ENCODE measurements at regions not wholly inside any gene's neighbourhood (a gene's known extent, or its start where the extent isn't known, plus 50 kb on each side); places are given as distances from the start of the nearest gene placed in this dataset.
A peak's percentile ranks its signal among the peaks of the same experiment; 100 is the strongest.
"Not testable (repeated sequence)": the region's sequence is repeated elsewhere in the genome, so short reads cannot be mapped to it uniquely, and the experiment has no call there.

GRCh38 chr2:105478670-105479069 lies 79.8 kb upstream of the FHL2 start:
- peaks cover 16% of the 10 kb centered on the region for H3K27me3 Mint-ChIP-seq
- H3K36me3 Mint-ChIP-seq (ENCODE audit: low read depth): no peaks in the 10 kb centered on the region
- intact Hi-C loops (cut with micrococcal nuclease): no loop called here
- no peak overlapping the region for H3K27ac Mint-ChIP-seq
- no peaks in the 10 kb centered on the region for H3K9me3 Mint-ChIP-seq
- DNase-seq: no peak
- H3K4me3 Mint-ChIP-seq: no peak overlapping the region
- H3K4me1 Mint-ChIP-seq: no peaks in the 10 kb centered on the region

DNA sequence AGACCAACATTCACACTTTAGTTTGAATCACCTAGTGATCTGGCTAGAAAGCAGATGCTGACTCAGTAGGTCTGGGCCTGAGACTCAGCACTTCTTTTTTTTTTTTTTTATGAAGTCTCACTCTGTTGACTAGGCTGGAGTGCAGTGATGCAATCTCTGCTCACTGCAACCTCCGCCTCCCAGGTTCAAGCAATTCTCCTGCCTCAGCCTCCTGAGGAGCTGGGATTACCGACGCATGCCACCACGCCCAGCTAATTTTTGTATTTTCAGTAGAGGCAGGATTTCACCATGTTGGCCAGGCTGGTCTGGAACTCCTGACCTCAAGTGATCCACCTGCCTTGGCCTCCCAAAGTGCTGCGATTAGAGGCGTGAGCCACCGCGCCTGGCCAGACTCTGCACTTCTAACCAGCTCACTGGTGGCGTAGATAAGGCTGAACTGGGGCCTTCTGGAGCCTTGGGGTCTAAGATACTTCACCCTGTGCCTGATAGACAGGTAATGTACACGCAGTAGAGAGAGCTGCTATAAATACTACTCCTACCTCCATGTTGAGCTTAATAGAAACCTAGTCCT lies 78.3 kb upstream of the FHL2 start:
- H3K4me1 Mint-ChIP-seq; DNase-seq; H3K9me3 Mint-ChIP-seq; H3K27ac Mint-ChIP-seq; intact Hi-C loops (cut with micrococcal nuclease); H3K4me3 Mint-ChIP-seq; H3K36me3 Mint-ChIP-seq (ENCODE audit: low read depth): not testable (repeated sequence)
- peaks cover 18% of the 10 kb centered on the region for H3K27me3 Mint-ChIP-seq

- intact Hi-C loops (cut with micrococcal nuclease): no loop called here
- Mint-ChIP-seq H3K4me3 (no peak overlapping the region), H3K27ac (no peak overlapping the region), H3K4me1 (peaks cover 5% of the 10 kb centered on the region), H3K36me3 (ENCODE audit: low read depth) (no peaks in the 10 kb centered on the region), H3K27me3 (peaks cover 12% of the 10 kb centered on the region), H3K9me3 (no peaks in the 10 kb centered on the region)
- DNase-seq: no peak
Measured at GRCh38 chr2:105473011-105473410, 74.2 kb upstream of the FHL2 start.

GRCh38 chr2:105470979-105471378 lies 72.1 kb upstream of the FHL2 start:
- no peaks in the 10 kb centered on the region for H3K9me3 Mint-ChIP-seq
- no peak overlapping the region for H3K27ac Mint-ChIP-seq
- peaks cover 12% of the 10 kb centered on the region for H3K27me3 Mint-ChIP-seq
- peaks cover 5% of the 10 kb centered on the region for H3K4me1 Mint-ChIP-seq
- no peak overlapping the region for H3K4me3 Mint-ChIP-seq
- H3K36me3 Mint-ChIP-seq (ENCODE audit: low read depth): no peaks in the 10 kb centered on the region
- intact Hi-C loops (cut with micrococcal nuclease): no loop called here
- no peak for DNase-seq

DNA sequence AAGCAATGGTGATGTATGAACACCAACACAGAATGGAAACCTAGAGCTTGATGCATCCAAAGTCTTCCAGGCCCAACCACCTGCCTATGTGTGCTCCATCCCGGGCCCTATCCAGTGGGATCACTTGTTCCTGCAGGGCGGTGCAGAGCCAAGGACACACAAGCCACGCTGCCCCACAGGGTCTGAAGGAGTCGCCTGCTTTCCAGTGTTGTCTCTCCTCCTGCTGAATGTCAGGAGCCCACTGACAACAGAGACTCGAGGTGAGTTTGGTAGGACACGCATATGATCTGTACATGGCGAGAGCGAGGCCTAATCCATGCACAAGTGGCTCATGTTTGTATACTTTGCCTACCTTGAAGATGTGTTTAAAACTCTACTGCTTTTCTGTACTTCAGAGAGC lies 70.9 kb upstream of the FHL2 start:
- intact Hi-C loops (cut with micrococcal nuclease): no loop called here
- Mint-ChIP-seq H3K4me3 (no peak overlapping the region), H3K9me3 (no peaks in the 10 kb centered on the region), H3K27ac (no peak overlapping the region), H3K27me3 (peaks cover 12% of the 10 kb centered on the region), H3K36me3 (ENCODE audit: low read depth) (no peaks in the 10 kb centered on the region), H3K4me1 (peaks cover 5% of the 10 kb centered on the region)
- DNase-seq: no peak

GRCh38 chr2:105468582-105469042 lies 69.8 kb upstream of the FHL2 start:
- no peak overlapping the region for H3K27ac Mint-ChIP-seq
- H3K4me1 Mint-ChIP-seq: peaks cover 5% of the 10 kb centered on the region
- H3K4me3 Mint-ChIP-seq: peak overlapping the region; percentile 53
- intact Hi-C loops (cut with micrococcal nuclease): no loop called here
- H3K27me3 Mint-ChIP-seq: peaks cover 8% of the 10 kb centered on the region
- H3K36me3 Mint-ChIP-seq (ENCODE audit: low read depth): no peaks in the 10 kb centered on the region
- H3K9me3 Mint-ChIP-seq: no peaks in the 10 kb centered on the region
- DNase-seq: no peak

GRCh38 chr2:105464325-105464724 lies 65.5 kb upstream of the FHL2 start:
- H3K27me3 Mint-ChIP-seq: no peaks in the 10 kb centered on the region
- H3K4me3 Mint-ChIP-seq: no peak overlapping the region
- no peaks in the 10 kb centered on the region for H3K9me3 Mint-ChIP-seq
- intact Hi-C loops (cut with micrococcal nuclease): no loop called here
- no peak overlapping the region for H3K27ac Mint-ChIP-seq
- H3K4me1 Mint-ChIP-seq: peaks cover 5% of the 10 kb centered on the region
- no peak for DNase-seq
- no peaks in the 10 kb centered on the region for H3K36me3 Mint-ChIP-seq (ENCODE audit: low read depth)

GRCh38 chr2:105460048-105460732 lies 61.3 kb upstream of the FHL2 start:
- Mint-ChIP-seq H3K4me1 (no peaks in the 10 kb centered on the region), H3K9me3 (no peaks in the 10 kb centered on the region), H3K27ac (no peak overlapping the region), H3K4me3 (no peak overlapping the region), H3K27me3 (peaks cover 2% of the 10 kb centered on the region), H3K36me3 (ENCODE audit: low read depth) (no peaks in the 10 kb centered on the region)
- no peak for DNase-seq
- intact Hi-C loops (cut with micrococcal nuclease): no loop called here

DNA sequence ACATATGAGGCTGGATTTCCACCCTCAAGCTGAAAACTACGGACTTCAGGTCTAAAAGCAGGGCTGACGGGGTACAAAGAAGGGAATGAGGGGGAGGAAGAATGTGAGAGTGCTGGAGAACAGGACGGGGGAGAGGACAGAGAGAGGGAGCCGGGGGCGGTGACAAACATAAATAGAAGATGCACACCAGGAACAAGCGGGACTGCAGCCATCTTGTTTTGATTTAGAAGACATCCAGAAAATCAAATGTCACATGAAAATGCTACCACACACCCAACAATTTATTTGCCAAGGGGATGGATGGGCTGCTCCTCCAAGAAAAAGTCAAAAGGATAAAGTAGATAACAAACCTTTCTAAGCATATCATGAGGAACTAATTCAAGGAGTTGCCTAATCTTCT lies 59.2 kb upstream of the FHL2 start:
- H3K4me3 Mint-ChIP-seq: no peak overlapping the region
- intact Hi-C loops (cut with micrococcal nuclease): no loop called here
- H3K27me3 Mint-ChIP-seq: peaks cover 4% of the 10 kb centered on the region
- H3K4me1 Mint-ChIP-seq: no peaks in the 10 kb centered on the region
- no peaks in the 10 kb centered on the region for H3K9me3 Mint-ChIP-seq
- no peaks in the 10 kb centered on the region for H3K36me3 Mint-ChIP-seq (ENCODE audit: low read depth)
- H3K27ac Mint-ChIP-seq: no peak overlapping the region
- DNase-seq: no peak

- no peaks in the 10 kb centered on the region for H3K9me3 Mint-ChIP-seq
- H3K27ac Mint-ChIP-seq: no peak overlapping the region
- peaks cover 4% of the 10 kb centered on the region for H3K27me3 Mint-ChIP-seq
- intact Hi-C loops (cut with micrococcal nuclease): no loop called here
- no peak for DNase-seq
- no peak overlapping the region for H3K4me3 Mint-ChIP-seq
- no peaks in the 10 kb centered on the region for H3K4me1 Mint-ChIP-seq
- no peaks in the 10 kb centered on the region for H3K36me3 Mint-ChIP-seq (ENCODE audit: low read depth)
Measured at GRCh38 chr2:105455488-105456003, 56.7 kb upstream of the FHL2 start.

DNA sequence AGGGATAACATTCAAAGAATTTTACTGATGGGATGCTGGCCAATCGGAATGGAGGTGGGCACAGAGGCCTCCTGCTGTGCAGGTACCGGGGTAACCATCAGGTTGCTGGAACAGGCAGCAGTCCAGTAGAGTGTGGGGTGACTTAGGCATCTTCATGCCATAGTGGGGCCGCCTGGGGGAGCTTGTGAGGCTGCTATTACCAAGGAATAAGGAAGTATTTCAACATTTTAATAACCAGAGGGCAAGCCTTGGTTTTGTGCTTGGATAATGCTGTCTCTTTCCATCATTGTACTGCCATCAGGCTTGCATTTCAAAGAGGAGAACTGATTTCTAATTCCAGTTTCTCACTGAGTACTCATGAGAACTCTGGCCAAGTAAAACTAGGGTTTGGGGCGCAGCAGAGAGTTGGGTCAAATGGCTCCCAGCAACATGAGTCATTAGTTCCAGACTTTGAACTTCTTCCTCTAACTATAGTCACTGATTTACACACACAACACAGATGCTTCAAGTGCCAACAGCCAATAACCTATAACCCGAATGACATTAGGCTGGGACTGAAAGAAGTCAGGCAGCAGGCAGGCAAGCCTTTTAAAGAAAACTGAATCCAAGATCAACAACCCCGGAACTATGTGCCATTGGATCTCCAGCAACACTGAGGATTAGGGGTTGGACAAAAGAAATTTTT lies 56.1 kb upstream of the FHL2 start:
- intact Hi-C loops (cut with micrococcal nuclease): no loop called here
- H3K27me3 Mint-ChIP-seq: peaks cover 4% of the 10 kb centered on the region
- no peaks in the 10 kb centered on the region for H3K9me3 Mint-ChIP-seq
- H3K4me1 Mint-ChIP-seq: no peaks in the 10 kb centered on the region
- no peaks in the 10 kb centered on the region for H3K36me3 Mint-ChIP-seq (ENCODE audit: low read depth)
- no peak overlapping the region for H3K27ac Mint-ChIP-seq
- H3K4me3 Mint-ChIP-seq: no peak overlapping the region
- no peak for DNase-seq

DNA sequence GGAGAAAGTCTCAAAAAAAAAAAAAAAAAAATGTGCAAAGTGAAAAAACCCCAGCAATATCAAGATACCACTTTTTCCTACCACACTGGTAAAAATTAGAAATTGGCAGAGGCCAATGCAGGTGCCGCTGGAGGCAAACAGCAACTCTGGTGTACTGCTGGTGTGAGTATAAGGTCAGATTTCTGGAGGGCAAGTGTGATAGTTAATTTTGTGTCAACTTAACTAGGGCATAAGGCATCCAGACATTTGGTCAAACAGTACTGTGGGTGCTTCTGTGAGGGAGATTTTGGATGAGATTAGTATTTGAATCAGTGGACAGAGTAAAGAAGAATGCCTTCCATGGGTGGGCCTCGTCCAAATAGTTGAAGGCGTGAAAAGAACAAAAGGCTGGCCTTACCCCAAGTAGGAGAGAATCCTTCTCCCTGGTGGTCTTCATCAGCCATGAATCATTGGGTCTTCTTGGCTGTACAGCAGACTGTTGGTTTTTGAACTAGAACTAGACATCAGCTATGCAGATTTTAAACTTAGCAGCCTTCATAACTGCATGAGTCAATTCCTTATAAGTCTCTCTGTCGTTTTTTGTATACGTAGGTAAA lies 52.8 kb upstream of the FHL2 start:
- Mint-ChIP-seq H3K27me3 (peaks cover 6% of the 10 kb centered on the region), H3K4me1 (no peaks in the 10 kb centered on the region), H3K4me3 (no peak overlapping the region), H3K9me3 (no peaks in the 10 kb centered on the region), H3K27ac (no peak overlapping the region), H3K36me3 (ENCODE audit: low read depth) (no peaks in the 10 kb centered on the region)
- DNase-seq: no peak
- intact Hi-C loops (cut with micrococcal nuclease): no loop called here

GRCh38 chr2:105450471-105450870 lies 51.6 kb upstream of the FHL2 start:
- no peaks in the 10 kb centered on the region for H3K9me3 Mint-ChIP-seq
- no peak overlapping the region for H3K27ac Mint-ChIP-seq
- H3K27me3 Mint-ChIP-seq: peaks cover 8% of the 10 kb centered on the region
- H3K4me1 Mint-ChIP-seq: no peaks in the 10 kb centered on the region
- intact Hi-C loops (cut with micrococcal nuclease): no loop called here
- DNase-seq: no peak
- H3K36me3 Mint-ChIP-seq (ENCODE audit: low read depth): no peaks in the 10 kb centered on the region
- no peak overlapping the region for H3K4me3 Mint-ChIP-seq

GRCh38 chr2:105449076-105449475 lies 50.2 kb upstream of the FHL2 start:
- intact Hi-C loops (cut with micrococcal nuclease): no loop called here
- no peak overlapping the region for H3K4me3 Mint-ChIP-seq

More at GRCh38 chr2:105449076-105449475, 50.2 kb upstream of the FHL2 start:
- Mint-ChIP-seq H3K27me3 (peaks cover 9% of the 10 kb centered on the region), H3K36me3 (ENCODE audit: low read depth) (no peaks in the 10 kb centered on the region), H3K4me1 (no peaks in the 10 kb centered on the region), H3K27ac (no peak overlapping the region), H3K9me3 (no peaks in the 10 kb centered on the region)
- no peak for DNase-seq
